HEK293T (cell line): ENCODE measurements at regions not wholly inside any gene's neighbourhood (a gene's known extent, or its start where the extent isn't known, plus 50 kb on each side); places are given as distances from the start of the nearest gene placed in this dataset.

Experiments
- ARNT ChIP-seq: fragments of 450-650 bp; IDR thresholded peaks from 2 replicates; pipeline ENCODE4 v1.6.1; 2017; ENCODE audit warnings: mild to moderate bottlenecking
- BHLHE40 ChIP-seq: fragments of 450-650 bp; IDR thresholded peaks from 2 replicates; pipeline ENCODE4 v1.6.1; 2016; ENCODE audit warnings: mild to moderate bottlenecking, moderate library complexity, borderline replicate concordance
- CTBP1 ChIP-seq: fragments of 450-650 bp; IDR thresholded peaks from 2 replicates; pipeline ENCODE4 v1.6.1; 2016; ENCODE audit warnings: borderline replicate concordance
- ELF4 ChIP-seq: fragments of 450-650 bp; IDR thresholded peaks from 2 replicates; pipeline ENCODE4 v1.6.1; 2017; ENCODE audit warnings: antibody characterized with exemption
- FOXK2 ChIP-seq: fragments of 450-650 bp; IDR thresholded peaks from 2 replicates; pipeline ENCODE4 v1.6.1; 2016; ENCODE audit warnings: mild to moderate bottlenecking
- L3MBTL2 ChIP-seq: fragments of 450-650 bp; conservative IDR thresholded peaks from 2 replicates; pipeline ENCODE4 v1.6.1; 2016; ENCODE audit warnings: mild to moderate bottlenecking
- SP1 ChIP-seq: fragments of 450-650 bp; IDR thresholded peaks from 2 replicates; pipeline ENCODE4 v1.6.1; 2017
- SUZ12 ChIP-seq: fragments of 450-650 bp; IDR thresholded peaks from 2 replicates; pipeline ENCODE4 v1.6.1; 2016; ENCODE audit warnings: mild to moderate bottlenecking
- ZNF384 ChIP-seq: fragments of 450-650 bp; IDR thresholded peaks from 2 replicates; pipeline ENCODE4 v1.6.1; 2016

DNA sequence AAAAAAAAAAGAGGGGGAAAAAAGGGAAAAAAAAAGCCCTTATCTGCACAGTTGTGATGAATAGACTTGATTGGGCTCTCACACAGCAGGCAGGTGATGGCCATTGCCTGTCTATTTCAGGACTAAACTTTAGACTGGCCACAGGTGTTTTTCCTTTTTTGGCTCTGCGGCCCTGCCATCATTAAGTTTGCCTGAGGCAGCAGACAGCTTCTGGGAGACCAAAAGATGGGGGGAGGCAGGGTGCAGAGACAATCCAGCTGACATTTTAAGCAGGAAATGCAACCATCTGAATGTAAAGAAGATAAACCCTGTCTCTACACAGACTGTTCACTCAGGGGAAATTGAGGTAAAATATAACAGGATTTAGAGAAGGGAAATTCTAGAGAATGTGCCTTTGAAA lies 295.0 kb upstream of the KCNH8 start:
- TF ChIP-seq L3MBTL2 (no peak), BHLHE40 (no peak), ARNT (no peak), SUZ12 (no peak), ELF4 (no peak), CTBP1 (no peak), SP1 (no peak), FOXK2 (no peak), ZNF384 (no peak)
